GM12892 (cell line): ENCODE measurements at regions not wholly inside any gene's neighbourhood (a gene's known extent, or its start where the extent isn't known, plus 50 kb on each side); places are given as distances from the start of the nearest gene placed in this dataset.

Source experiments
- POLR2A ChIP-seq: IDR thresholded peaks from 2 replicates; pipeline ENCODE4 v1.6.1; 2011; ENCODE audit warnings: low read depth, low read length, control low read depth
- POLR2AphosphoS5 ChIP-seq: IDR thresholded peaks from 2 replicates; pipeline ENCODE4 v1.6.1; 2011; ENCODE audit warnings: low read depth, low read length, control low read depth
- TAF1 ChIP-seq: IDR thresholded peaks from 2 replicates; pipeline ENCODE4 v1.6.1; 2011; ENCODE audit warnings: low read depth, mild to moderate bottlenecking, control low read depth, low read length, borderline replicate concordance

DNA sequence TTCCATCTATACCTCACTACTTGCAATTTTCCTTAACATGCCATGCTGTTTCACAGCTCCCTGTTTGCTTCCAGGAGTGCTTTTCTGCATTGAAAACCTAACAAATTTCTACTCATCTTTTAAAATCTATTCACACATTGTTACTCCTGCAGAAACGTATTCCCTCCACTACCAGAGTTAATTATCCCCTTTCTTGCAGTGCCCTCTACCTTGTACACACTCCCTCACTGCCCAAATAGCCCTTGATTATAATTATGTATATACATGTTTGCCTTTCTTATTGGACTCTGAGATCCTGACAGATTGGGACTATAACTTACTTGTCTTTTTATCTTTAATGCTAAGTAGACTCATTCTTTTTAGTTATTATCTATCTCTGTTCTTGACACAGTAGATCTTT lies 325.0 kb downstream of the OXSM start:
- TF ChIP-seq POLR2A: no peak
- no peak for TF ChIP-seq POLR2AphosphoS5
- TF ChIP-seq TAF1: no peak
